PC-9 (cell line): ENCODE measurements at regions not wholly inside any gene's neighbourhood (a gene's known extent, or its start where the extent isn't known, plus 50 kb on each side); places are given as distances from the start of the nearest gene placed in this dataset.

Source experiments
- BruUV-seq: library from RNA; stranded (reverse); fragments of 400-500 nt; replicated peaks from 2 replicates; lab custom pipeline; 2021; lab: Mats Ljungman, UMichigan
- CTCF ChIA-PET: fragments of 300-600 bp; sonication (Branson Sonifier 250); formaldehyde crosslinking; loops from one replicate; lab custom pipeline; 2022; ENCODE audit warnings: antibody characterized with exemption; lab: Charles Lee
- POLR2A ChIA-PET: fragments of 300-600 bp; sonication (Branson Sonifier 250); formaldehyde crosslinking; loops from one replicate; lab custom pipeline; 2022; ENCODE audit warnings: antibody characterized with exemption; ENCODE audit not compliant: unreplicated experiment; lab: Charles Lee
- DNase-seq, 2 experiments: peaks; one replicate each; pipeline versions ENCODE4 v3.0.0 to v3.0.0-alpha.2; 2015 to 2022; ENCODE audit warnings: mixed read lengths in 1 of 2
- H2AFZ ChIP-seq: fragments of 200-600 bp; sonication (generic); 2 replicates; pipeline ENCODE4 v1.8.1; 2017; ENCODE audit warnings: antibody characterized with exemption
- H3F3A ChIP-seq: fragments of 200-600 bp; sonication (generic); 2 replicates; pipeline ENCODE4 v1.8.1; 2017; ENCODE audit warnings: antibody characterized with exemption, mild to moderate bottlenecking, low read depth; ENCODE audit not compliant: insufficient read depth
- H3K27ac ChIP-seq: fragments of 200-600 bp; sonication (generic); 2 replicates; pipeline ENCODE4 v1.6.1; 2016; ENCODE audit warnings: mixed run types
- H3K27me3 ChIP-seq: fragments of 200-600 bp; sonication (generic); 2 replicates; pipeline ENCODE4 v1.6.1; 2016; ENCODE audit warnings: low read depth, mixed run types; ENCODE audit not compliant: insufficient read depth
- H3K36me3 ChIP-seq: fragments of 200-600 bp; sonication (generic); 2 replicates; pipeline ENCODE4 v1.6.1; 2016; ENCODE audit warnings: low read depth, mixed run types
- H3K4me1 ChIP-seq: fragments of 200-600 bp; sonication (generic); replicated peaks from 2 replicates; pipeline ENCODE4 v1.6.1; 2016; ENCODE audit warnings: mixed run types; ENCODE audit not compliant: insufficient read depth
- H3K4me2 ChIP-seq: fragments of 200-600 bp; sonication (generic); 2 replicates; pipeline ENCODE4 v1.6.1; 2017; ENCODE audit warnings: mixed run types
- H3K4me3 ChIP-seq: fragments of 200-600 bp; sonication (generic); 2 replicates; pipeline ENCODE4 v1.6.1; 2016; ENCODE audit warnings: mixed run types
- H3K79me2 ChIP-seq: fragments of 200-600 bp; sonication (generic); 2 replicates; pipeline ENCODE4 v1.6.1; 2017; ENCODE audit warnings: low read depth, mixed run types
- H3K9me2 ChIP-seq: fragments of 200-600 bp; sonication (generic); 2 replicates; pipeline ENCODE4 v1.8.1; 2017; ENCODE audit warnings: mild to moderate bottlenecking; ENCODE audit not compliant: insufficient read depth
- H3K9me3 ChIP-seq: fragments of 200-600 bp; sonication (generic); 2 replicates; pipeline ENCODE4 v1.8.1; 2016; ENCODE audit warnings: low read depth; ENCODE audit not compliant: insufficient read depth
- H4K20me1 ChIP-seq: fragments of 200-600 bp; sonication (generic); 2 replicates; pipeline ENCODE4 v1.8.1; 2017; ENCODE audit not compliant: insufficient read depth
- EZH2 ChIP-seq: fragments of 200-600 bp; sonication (generic); IDR thresholded peaks from 2 replicates; pipeline ENCODE4 v1.8.0; 2017; ENCODE audit warnings: antibody characterized with exemption, low read depth
- intact Hi-C: fragments of 100-400 bp; cut with micrococcal nuclease; formaldehyde crosslinking; loops from one replicate; pipeline ENCODE4 v1.10.0; 2022; ENCODE audit not compliant: unreplicated experiment
- TF ChIP-seq, protein P1 (sequence below): fragments of 200-600 bp; sonication (generic); conservative IDR thresholded peaks from 2 replicates; pipeline ENCODE4 v1.6.1; 2017; ENCODE audit warnings: mixed run types, antibody characterized with exemption, mild to moderate bottlenecking, moderate library complexity

DNA sequence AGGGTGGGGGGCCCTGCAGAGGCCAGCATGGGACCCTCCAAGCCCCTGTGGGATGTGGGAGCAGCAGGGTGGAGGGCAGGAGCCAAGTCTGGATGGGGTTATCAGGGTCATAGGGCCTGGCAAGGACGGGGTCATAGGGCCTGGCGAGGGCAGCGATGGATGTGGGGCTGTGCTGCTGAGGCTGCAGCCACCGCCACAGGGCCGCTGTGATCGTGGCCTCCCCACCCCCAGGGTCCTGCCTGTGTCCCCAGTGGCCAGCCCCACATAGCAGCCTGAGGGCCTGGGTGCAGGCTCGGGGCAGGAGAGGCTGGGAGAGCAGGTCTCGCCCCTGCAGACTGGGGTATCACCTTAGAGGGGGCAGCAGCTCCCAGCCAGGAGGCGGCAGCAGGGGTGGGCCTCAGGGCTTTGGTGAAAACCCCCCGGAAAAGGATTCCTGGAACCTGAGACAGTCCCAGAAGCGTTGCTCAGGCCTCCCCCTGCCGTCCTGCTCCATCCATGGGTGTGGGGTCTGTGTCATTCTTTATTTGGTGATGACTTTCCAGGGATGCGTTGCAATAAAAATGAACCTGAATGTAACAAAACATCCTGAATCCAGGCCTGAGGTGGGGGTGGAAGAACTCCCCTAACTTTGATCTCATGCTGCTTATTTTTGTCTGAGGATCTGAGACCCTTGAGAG lies 107.3 kb upstream of the SHH start:
- H3K36me3 ChIP-seq = no peaks in the 10 kb centered on the region
- H3K9me3 ChIP-seq = no peaks in the 10 kb centered on the region
- no peak for DNase-seq
- ChIA-PET CTCF (no interaction called here), POLR2A (interaction anchor here (0.6 kb wide), 3 partner anchors 28 to 93 kb away, joined by 3 to 20 read pairs (median 8); no protein-coding TSS in a partner anchor)
- peak overlapping the region; percentile 71 for H3K4me2 ChIP-seq
- H3K4me1 ChIP-seq = peaks cover 61% of the 10 kb centered on the region
- no peaks in the 10 kb centered on the region for H3K27me3 ChIP-seq
- no peak for TF ChIP-seq EZH2
- TF ChIP-seq, protein P1, sequence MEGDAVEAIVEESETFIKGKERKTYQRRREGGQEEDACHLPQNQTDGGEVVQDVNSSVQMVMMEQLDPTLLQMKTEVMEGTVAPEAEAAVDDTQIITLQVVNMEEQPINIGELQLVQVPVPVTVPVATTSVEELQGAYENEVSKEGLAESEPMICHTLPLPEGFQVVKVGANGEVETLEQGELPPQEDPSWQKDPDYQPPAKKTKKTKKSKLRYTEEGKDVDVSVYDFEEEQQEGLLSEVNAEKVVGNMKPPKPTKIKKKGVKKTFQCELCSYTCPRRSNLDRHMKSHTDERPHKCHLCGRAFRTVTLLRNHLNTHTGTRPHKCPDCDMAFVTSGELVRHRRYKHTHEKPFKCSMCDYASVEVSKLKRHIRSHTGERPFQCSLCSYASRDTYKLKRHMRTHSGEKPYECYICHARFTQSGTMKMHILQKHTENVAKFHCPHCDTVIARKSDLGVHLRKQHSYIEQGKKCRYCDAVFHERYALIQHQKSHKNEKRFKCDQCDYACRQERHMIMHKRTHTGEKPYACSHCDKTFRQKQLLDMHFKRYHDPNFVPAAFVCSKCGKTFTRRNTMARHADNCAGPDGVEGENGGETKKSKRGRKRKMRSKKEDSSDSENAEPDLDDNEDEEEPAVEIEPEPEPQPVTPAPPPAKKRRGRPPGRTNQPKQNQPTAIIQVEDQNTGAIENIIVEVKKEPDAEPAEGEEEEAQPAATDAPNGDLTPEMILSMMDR = no peak
- no peaks in the 10 kb centered on the region for H4K20me1 ChIP-seq
- no peak overlapping the region for H2AFZ ChIP-seq
- BruUV-seq = no TSS peak
- no peaks in the 10 kb centered on the region for H3K9me2 ChIP-seq
- H3K27ac ChIP-seq = peak overlapping the region; percentile 67
- peaks cover 41% of the 10 kb centered on the region for H3F3A ChIP-seq
- intact Hi-C loops = no loop called here
- no peak overlapping the region for H3K4me3 ChIP-seq
- no peaks in the 10 kb centered on the region for H3K79me2 ChIP-seq

DNA sequence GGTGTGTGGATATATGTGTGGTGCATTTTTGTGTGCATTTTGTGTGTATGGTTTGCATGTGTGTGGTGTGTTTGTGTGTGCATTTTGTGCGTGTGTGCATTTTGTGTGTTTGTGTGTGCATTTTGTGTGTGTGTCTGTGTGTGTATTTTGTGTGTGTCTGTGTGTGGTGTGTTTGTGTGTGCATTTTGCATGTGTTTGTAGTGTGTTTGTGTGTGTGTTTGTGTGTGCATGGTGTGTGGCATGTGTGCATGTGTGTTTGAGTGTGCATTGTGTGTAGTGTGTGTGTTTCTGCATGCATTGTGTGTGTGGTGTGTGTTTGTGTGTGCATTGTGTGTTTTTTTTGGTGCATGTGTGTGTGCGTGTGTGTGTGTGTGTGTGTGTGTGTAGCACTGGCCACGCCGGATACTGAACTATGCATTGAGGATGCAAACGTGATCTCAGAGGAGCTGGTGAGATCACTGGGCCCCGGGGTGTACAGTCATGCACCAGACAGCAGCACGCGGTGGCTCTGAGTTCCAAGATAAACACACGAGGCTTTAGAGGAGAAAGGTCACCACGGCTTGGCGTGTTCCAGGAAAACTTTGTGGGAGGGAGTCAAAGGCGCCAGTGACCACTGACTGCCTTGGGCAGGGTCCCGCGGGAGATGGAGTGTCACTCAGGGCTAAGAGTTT lies 106.6 kb upstream of the SHH start:
- intact Hi-C loops = no loop called here
- Histone ChIP-seq H3K79me2 (no peaks in the 10 kb centered on the region), H3K4me2 (peak overlapping the region; percentile 71), H2AFZ (no peak overlapping the region), H3K36me3 (no peaks in the 10 kb centered on the region), H4K20me1 (no peaks in the 10 kb centered on the region), H3F3A (peaks cover 41% of the 10 kb centered on the region), H3K9me3 (no peaks in the 10 kb centered on the region), H3K4me1 (peaks cover 56% of the 10 kb centered on the region), H3K27ac (peak overlapping the region; percentile 67), H3K4me3 (no peak overlapping the region), H3K9me2 (no peaks in the 10 kb centered on the region), H3K27me3 (no peaks in the 10 kb centered on the region)
- peak; percentile 86 to 99 for DNase-seq
- ChIA-PET CTCF (no interaction called here), POLR2A (interaction anchor here (0.6 kb wide), 3 partner anchors 28 to 94 kb away, joined by 3 to 20 read pairs (median 8); no protein-coding TSS in a partner anchor)
- TF ChIP-seq EZH2 = no peak
- TF ChIP-seq, protein P1 = no peak
- BruUV-seq = no TSS peak

DNA sequence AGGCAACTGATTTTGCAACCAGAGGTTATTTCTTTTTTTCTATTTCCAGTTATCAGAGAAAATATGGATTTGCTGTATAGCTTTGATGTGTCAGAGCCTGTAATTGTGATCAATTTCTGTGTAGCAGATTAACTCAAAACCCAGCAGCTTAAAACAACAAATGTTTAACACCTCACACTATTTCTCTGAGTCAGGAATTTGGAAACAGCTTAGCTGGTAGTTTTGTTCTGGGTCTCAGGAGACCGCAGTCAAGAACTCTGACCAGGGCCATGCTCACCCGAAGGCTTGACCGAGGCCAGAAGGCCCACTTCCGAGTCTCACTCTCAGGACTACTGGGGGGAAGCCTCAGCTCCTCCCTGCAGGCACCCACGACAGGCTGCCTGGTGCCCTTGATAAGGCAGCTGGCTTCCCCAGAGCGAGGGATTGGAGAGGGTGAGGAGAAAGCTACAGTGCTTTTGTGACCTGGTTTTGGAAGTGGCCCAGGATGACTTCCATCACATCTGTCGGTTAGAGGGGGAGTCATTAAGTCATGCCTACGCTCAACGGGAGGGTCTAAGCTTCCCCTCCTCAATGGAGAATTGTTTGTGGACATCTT lies 105.7 kb upstream of the SHH start:
- peaks cover 47% of the 10 kb centered on the region for H3K4me1 ChIP-seq
- POLR2A ChIA-PET = no interaction called here
- TF ChIP-seq, protein P1 = no peak
- TF ChIP-seq EZH2 = no peak
- no peaks in the 10 kb centered on the region for H3K36me3 ChIP-seq
- no peak overlapping the region for H2AFZ ChIP-seq
- CTCF ChIA-PET = no interaction called here
- H3K9me2 ChIP-seq = no peaks in the 10 kb centered on the region
- H3K9me3 ChIP-seq = no peaks in the 10 kb centered on the region
- no peaks in the 10 kb centered on the region for H3K27me3 ChIP-seq
- H3K27ac ChIP-seq = no peak overlapping the region
- no peaks in the 10 kb centered on the region for H3K79me2 ChIP-seq
- no peak for DNase-seq
- intact Hi-C loops = no loop called here
- peaks cover 31% of the 10 kb centered on the region for H3F3A ChIP-seq
- H3K4me2 ChIP-seq = no peak overlapping the region
- no peak overlapping the region for H3K4me3 ChIP-seq
- no peaks in the 10 kb centered on the region for H4K20me1 ChIP-seq
- BruUV-seq = no TSS peak
